Loucy (cell line): ENCODE measurements at regions not wholly inside any gene's neighbourhood (a gene's known extent, or its start where the extent isn't known, plus 50 kb on each side); places are given as distances from the start of the nearest gene placed in this dataset.

Experiments used
- H2AFZ ChIP-seq: fragments of 200-600 bp; sonication (generic); 2 replicates; pipeline ENCODE4 v1.6.0; 2016; ENCODE audit warnings: antibody characterized with exemption, mild to moderate bottlenecking, low read length, moderate library complexity
- H3F3A ChIP-seq: fragments of 200-600 bp; 2 replicates; pipeline ENCODE4 v1.6.0; 2016; ENCODE audit warnings: antibody characterized with exemption, low read depth, mild to moderate bottlenecking
- H3K27me3 ChIP-seq: fragments of 200-600 bp; sonication (generic); 2 replicates; pipeline ENCODE4 v1.6.1; 2014; ENCODE audit warnings: low read length, mild to moderate bottlenecking; ENCODE audit not compliant: insufficient read depth, poor library complexity, severe bottlenecking
- H3K36me3 ChIP-seq: fragments of 200-600 bp; sonication (generic); 2 replicates; pipeline ENCODE4 v1.6.1; 2016; ENCODE audit warnings: low read length; ENCODE audit not compliant: insufficient read depth
- H3K4me1 ChIP-seq: fragments of 200-600 bp; sonication (generic); 2 replicates; pipeline ENCODE4 v1.5.1; 2014; ENCODE audit warnings: low read length, mild to moderate bottlenecking; ENCODE audit not compliant: insufficient read depth, poor library complexity, severe bottlenecking
- H3K4me2 ChIP-seq: fragments of 200-600 bp; sonication (generic); 2 replicates; pipeline ENCODE4 v1.6.0; 2014; ENCODE audit warnings: antibody characterized with exemption, low read length, low read depth, mild to moderate bottlenecking; ENCODE audit not compliant: poor library complexity, severe bottlenecking
- H3K4me3 ChIP-seq: fragments of 200-600 bp; sonication (generic); 2 replicates; pipeline ENCODE4 v1.5.1; 2014; ENCODE audit warnings: low read length, mild to moderate bottlenecking, mixed read lengths; ENCODE audit not compliant: poor library complexity, severe bottlenecking
- H3K79me2 ChIP-seq: fragments of 200-600 bp; sonication (generic); 2 replicates; pipeline ENCODE4 v1.6.1; 2014; ENCODE audit warnings: low read length; ENCODE audit not compliant: insufficient read depth
- H3K9ac ChIP-seq: fragments of 200-600 bp; sonication (generic); 2 replicates; pipeline ENCODE4 v1.6.0; 2014; ENCODE audit warnings: mild to moderate bottlenecking, low read depth, low read length, moderate library complexity; ENCODE audit not compliant: poor library complexity, severe bottlenecking
- H3K9me2 ChIP-seq: fragments of 200-600 bp; sonication (generic); replicated peaks from 2 replicates; pipeline ENCODE4 v1.6.1; 2016; ENCODE audit warnings: low read depth, low read length, mixed read lengths
- H3K9me3 ChIP-seq: fragments of 200-600 bp; sonication (generic); 2 replicates; pipeline ENCODE4 v1.6.1; 2014; ENCODE audit warnings: mild to moderate bottlenecking, antibody characterized with exemption, low read length, low read depth; ENCODE audit not compliant: insufficient read depth
- H4K20me1 ChIP-seq: fragments of 200-600 bp; sonication (generic); 2 replicates; pipeline ENCODE4 v1.6.0; 2014; ENCODE audit warnings: antibody characterized with exemption, low read length, mild to moderate bottlenecking; ENCODE audit not compliant: insufficient read depth, poor library complexity, severe bottlenecking
- CTCF ChIP-seq: fragments of 200-600 bp; sonication (generic); conservative IDR thresholded peaks from 2 replicates; pipeline ENCODE4 v1.5.1; 2014; ENCODE audit warnings: mild to moderate bottlenecking, antibody characterized with exemption, low read length
- EZH2phosphoT487 ChIP-seq: fragments of 200-600 bp; IDR thresholded peaks from 2 replicates; pipeline ENCODE4 v1.6.1; 2018; ENCODE audit warnings: antibody characterized with exemption, mild to moderate bottlenecking, moderate library complexity, borderline replicate concordance

- H3K9me2 ChIP-seq, result no peaks in the 10 kb centered on the region
- no peak overlapping the region for H2AFZ ChIP-seq
- no peaks in the 10 kb centered on the region for H3K27me3 ChIP-seq
- no peaks in the 10 kb centered on the region for H3K36me3 ChIP-seq
- TF ChIP-seq CTCF (no peak), EZH2phosphoT487 (no peak)
- no peak overlapping the region for H3K9ac ChIP-seq
- no peak overlapping the region for H3K4me2 ChIP-seq
- no peaks in the 10 kb centered on the region for H4K20me1 ChIP-seq
- no peaks in the 10 kb centered on the region for H3F3A ChIP-seq
- H3K79me2 ChIP-seq, result no peaks in the 10 kb centered on the region
- H3K9me3 ChIP-seq, result no peaks in the 10 kb centered on the region
- H3K4me1 ChIP-seq, result no peaks in the 10 kb centered on the region
- H3K4me3 ChIP-seq, result no peak overlapping the region
Measured at GRCh38 chr12:63470161-63470560, 198.1 kb downstream of the DPY19L2 start.

- no peak overlapping the region for H2AFZ ChIP-seq
- H3F3A ChIP-seq, result no peaks in the 10 kb centered on the region
- no peaks in the 10 kb centered on the region for H3K36me3 ChIP-seq
- H3K79me2 ChIP-seq, result no peaks in the 10 kb centered on the region
- H4K20me1 ChIP-seq, result no peaks in the 10 kb centered on the region
- H3K4me3 ChIP-seq, result no peak overlapping the region
- no peaks in the 10 kb centered on the region for H3K9me2 ChIP-seq
- no peaks in the 10 kb centered on the region for H3K4me1 ChIP-seq
- H3K4me2 ChIP-seq, result no peak overlapping the region
- H3K9ac ChIP-seq, result no peak overlapping the region
- TF ChIP-seq EZH2phosphoT487 (no peak), CTCF (no peak)
- no peaks in the 10 kb centered on the region for H3K9me3 ChIP-seq
- no peaks in the 10 kb centered on the region for H3K27me3 ChIP-seq
Measured at GRCh38 chr12:63467951-63468350, 200.3 kb downstream of the DPY19L2 start.

GRCh38 chr12:63457857-63458256, 210.4 kb downstream of the DPY19L2 start:
- Histone ChIP-seq H3K4me2 (no peak overlapping the region), H3K9me3 (no peaks in the 10 kb centered on the region), H3K4me1 (no peaks in the 10 kb centered on the region), H3K4me3 (no peak overlapping the region), H3K27me3 (no peaks in the 10 kb centered on the region), H4K20me1 (no peaks in the 10 kb centered on the region), H3F3A (no peaks in the 10 kb centered on the region), H3K79me2 (no peaks in the 10 kb centered on the region), H2AFZ (no peak overlapping the region), H3K9ac (no peak overlapping the region), H3K9me2 (no peaks in the 10 kb centered on the region), H3K36me3 (no peaks in the 10 kb centered on the region)
- no peak for TF ChIP-seq CTCF
- TF ChIP-seq EZH2phosphoT487, result no peak
